ENCODE measurements at regions not wholly inside any gene's neighbourhood (a gene's known extent, or its start where the extent isn't known, plus 50 kb on each side); places are given as distances from the start of the nearest gene placed in this dataset.

DNA sequence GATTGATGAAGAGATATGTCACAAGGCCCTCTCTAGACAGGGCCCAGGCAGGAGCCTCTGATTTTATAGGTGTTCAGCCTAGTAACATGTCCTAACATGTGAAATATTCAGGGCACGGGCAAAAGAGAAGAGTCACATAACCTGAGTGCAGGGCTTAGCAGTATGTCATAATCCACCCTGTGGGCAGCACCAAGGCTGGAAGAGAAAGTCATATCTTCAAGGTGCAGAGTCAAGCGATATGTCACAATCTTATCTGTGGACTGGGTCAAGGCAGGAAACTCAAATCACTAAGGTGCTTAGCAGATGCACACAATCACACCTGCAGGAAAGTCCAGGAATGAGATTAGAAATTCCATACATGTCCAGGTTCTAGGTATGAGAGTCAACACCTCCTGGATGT is 51.5 kb upstream of the ZNF728 start:
- H3K36me3 ChIP-seq (ENCODE audit: control insufficient read depth in 1 of 2, insufficient read depth in 2 of 2, low read length in 2 of 2) = no peaks in the 10 kb centered on the region
- no peaks in the 10 kb centered on the region for H3K9me2 ChIP-seq (ENCODE audit: insufficient read depth)
- H3K4me1 ChIP-seq (ENCODE audit: control insufficient read depth in 1 of 2, insufficient read depth in 2 of 2, low read length in 2 of 2) = no peaks in the 10 kb centered on the region
- no peak overlapping the region for H3K27ac ChIP-seq (ENCODE audit: low read depth, low read length)
- no peak overlapping the region for H3K4me3 ChIP-seq (replicated peaks in 1 of 2; ENCODE audit: low read depth in 1 of 2, low read length in 2 of 2)
- H2AFZ ChIP-seq (ENCODE audit: low read depth, low read length, poor library complexity, severe bottlenecking) = no peak overlapping the region
- H4K20me1 ChIP-seq (ENCODE audit: insufficient read depth) = no peaks in the 10 kb centered on the region
- no peaks in the 10 kb centered on the region for H3K79me2 ChIP-seq (ENCODE audit: insufficient read depth, low read length)
- no peaks in the 10 kb centered on the region for H3K27me3 ChIP-seq (ENCODE audit: insufficient read depth, low read length)
- ChIA-PET CTCF (no interaction called here), RAD21 (ENCODE audit: low non-redundant PET in 1 of 2, low total read pairs in 2 of 2, uncharacterized antibody in 2 of 2, unreplicated experiment in 2 of 2) (no interaction called here), POLR2A (no interaction called here)
- TF ChIP-seq, protein P1, sequence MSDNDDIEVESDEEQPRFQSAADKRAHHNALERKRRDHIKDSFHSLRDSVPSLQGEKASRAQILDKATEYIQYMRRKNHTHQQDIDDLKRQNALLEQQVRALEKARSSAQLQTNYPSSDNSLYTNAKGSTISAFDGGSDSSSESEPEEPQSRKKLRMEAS (IDR thresholded peaks at IDR 0.05) = no peak
- TF ChIP-seq POLR2A (IDR thresholded peaks at IDR 0.05; ENCODE audit: borderline replicate concordance, extremely low read depth, insufficient read depth, insufficient read length) (no peak), EGR1 (IDR thresholded peaks at IDR 0.05; ENCODE audit: low read depth) (no peak), SP1 (IDR thresholded peaks at IDR 0.05; ENCODE audit: low read depth) (no peak), EZH2phosphoT487 (IDR thresholded peaks at IDR 0.05; ENCODE audit: borderline replicate concordance) (no peak), SRF (IDR thresholded peaks at IDR 0.05; ENCODE audit: low read depth) (no peak), YY1 (IDR thresholded peaks at IDR 0.05; ENCODE audit: extremely low read depth, insufficient replicate concordance, low read depth, low read length) (no peak), JUND (IDR thresholded peaks at IDR 0.05) (no peak), EZH2 (IDR thresholded peaks at IDR 0.05) (no peak), FOSL1 (IDR thresholded peaks at IDR 0.05; ENCODE audit: low read depth) (no peak), RAD21 (IDR thresholded peaks at IDR 0.05; ENCODE audit: low read depth) (no peak), ZBTB33 (IDR thresholded peaks at IDR 0.05; ENCODE audit: extremely low read depth, insufficient replicate concordance, low read length) (no peak), ELF1 (IDR thresholded peaks at IDR 0.05; ENCODE audit: borderline replicate concordance, low read depth) (no peak), ZFX (IDR thresholded peaks at IDR 0.05) (no peak), CBX3 (IDR thresholded peaks at IDR 0.05; ENCODE audit: low read depth) (no peak), ATF3 (IDR thresholded peaks at IDR 0.05) (no peak), SIN3A (IDR thresholded peaks at IDR 0.05; ENCODE audit: low read depth) (no peak)
- TF ChIP-seq, protein P2, sequence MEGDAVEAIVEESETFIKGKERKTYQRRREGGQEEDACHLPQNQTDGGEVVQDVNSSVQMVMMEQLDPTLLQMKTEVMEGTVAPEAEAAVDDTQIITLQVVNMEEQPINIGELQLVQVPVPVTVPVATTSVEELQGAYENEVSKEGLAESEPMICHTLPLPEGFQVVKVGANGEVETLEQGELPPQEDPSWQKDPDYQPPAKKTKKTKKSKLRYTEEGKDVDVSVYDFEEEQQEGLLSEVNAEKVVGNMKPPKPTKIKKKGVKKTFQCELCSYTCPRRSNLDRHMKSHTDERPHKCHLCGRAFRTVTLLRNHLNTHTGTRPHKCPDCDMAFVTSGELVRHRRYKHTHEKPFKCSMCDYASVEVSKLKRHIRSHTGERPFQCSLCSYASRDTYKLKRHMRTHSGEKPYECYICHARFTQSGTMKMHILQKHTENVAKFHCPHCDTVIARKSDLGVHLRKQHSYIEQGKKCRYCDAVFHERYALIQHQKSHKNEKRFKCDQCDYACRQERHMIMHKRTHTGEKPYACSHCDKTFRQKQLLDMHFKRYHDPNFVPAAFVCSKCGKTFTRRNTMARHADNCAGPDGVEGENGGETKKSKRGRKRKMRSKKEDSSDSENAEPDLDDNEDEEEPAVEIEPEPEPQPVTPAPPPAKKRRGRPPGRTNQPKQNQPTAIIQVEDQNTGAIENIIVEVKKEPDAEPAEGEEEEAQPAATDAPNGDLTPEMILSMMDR (IDR thresholded peaks at IDR 0.05 in 2 of 3, conservative IDR thresholded peaks at IDR 0.05 in 1 of 3; ENCODE audit: borderline replicate concordance in 1 of 3, insufficient read depth in 1 of 3, low read depth in 2 of 3, low read length in 2 of 3) = no peak
- TF ChIP-seq, protein P3, sequence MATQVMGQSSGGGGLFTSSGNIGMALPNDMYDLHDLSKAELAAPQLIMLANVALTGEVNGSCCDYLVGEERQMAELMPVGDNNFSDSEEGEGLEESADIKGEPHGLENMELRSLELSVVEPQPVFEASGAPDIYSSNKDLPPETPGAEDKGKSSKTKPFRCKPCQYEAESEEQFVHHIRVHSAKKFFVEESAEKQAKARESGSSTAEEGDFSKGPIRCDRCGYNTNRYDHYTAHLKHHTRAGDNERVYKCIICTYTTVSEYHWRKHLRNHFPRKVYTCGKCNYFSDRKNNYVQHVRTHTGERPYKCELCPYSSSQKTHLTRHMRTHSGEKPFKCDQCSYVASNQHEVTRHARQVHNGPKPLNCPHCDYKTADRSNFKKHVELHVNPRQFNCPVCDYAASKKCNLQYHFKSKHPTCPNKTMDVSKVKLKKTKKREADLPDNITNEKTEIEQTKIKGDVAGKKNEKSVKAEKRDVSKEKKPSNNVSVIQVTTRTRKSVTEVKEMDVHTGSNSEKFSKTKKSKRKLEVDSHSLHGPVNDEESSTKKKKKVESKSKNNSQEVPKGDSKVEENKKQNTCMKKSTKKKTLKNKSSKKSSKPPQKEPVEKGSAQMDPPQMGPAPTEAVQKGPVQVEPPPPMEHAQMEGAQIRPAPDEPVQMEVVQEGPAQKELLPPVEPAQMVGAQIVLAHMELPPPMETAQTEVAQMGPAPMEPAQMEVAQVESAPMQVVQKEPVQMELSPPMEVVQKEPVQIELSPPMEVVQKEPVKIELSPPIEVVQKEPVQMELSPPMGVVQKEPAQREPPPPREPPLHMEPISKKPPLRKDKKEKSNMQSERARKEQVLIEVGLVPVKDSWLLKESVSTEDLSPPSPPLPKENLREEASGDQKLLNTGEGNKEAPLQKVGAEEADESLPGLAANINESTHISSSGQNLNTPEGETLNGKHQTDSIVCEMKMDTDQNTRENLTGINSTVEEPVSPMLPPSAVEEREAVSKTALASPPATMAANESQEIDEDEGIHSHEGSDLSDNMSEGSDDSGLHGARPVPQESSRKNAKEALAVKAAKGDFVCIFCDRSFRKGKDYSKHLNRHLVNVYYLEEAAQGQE (IDR thresholded peaks at IDR 0.05; ENCODE audit: low read depth) = no peak
- H3K9ac ChIP-seq (ENCODE audit: low read length) = no peak overlapping the region
- intact Hi-C loops (cut with micrococcal nuclease) = no loop called here
- H3K4me2 ChIP-seq (ENCODE audit: low read length) = no peak overlapping the region
- ATAC-seq (no peak), DNase-seq (ENCODE audit: low read depth, low spot score) (no peak)
- H3K9me3 ChIP-seq (ENCODE audit: control insufficient read depth in 1 of 2, insufficient read depth in 1 of 2, low read depth in 1 of 2, low read length in 2 of 2) = peaks cover 14 to 42% of the 10 kb centered on the region in 2 experiments; a peak in 2 of 4 replicates
- no TSS peak for BruUV-seq (replicated peaks)
